ENCODE measurements at regions not wholly inside any gene's neighbourhood (a gene's known extent, or its start where the extent isn't known, plus 50 kb on each side); places are given as distances from the start of the nearest gene placed in this dataset.

DNA sequence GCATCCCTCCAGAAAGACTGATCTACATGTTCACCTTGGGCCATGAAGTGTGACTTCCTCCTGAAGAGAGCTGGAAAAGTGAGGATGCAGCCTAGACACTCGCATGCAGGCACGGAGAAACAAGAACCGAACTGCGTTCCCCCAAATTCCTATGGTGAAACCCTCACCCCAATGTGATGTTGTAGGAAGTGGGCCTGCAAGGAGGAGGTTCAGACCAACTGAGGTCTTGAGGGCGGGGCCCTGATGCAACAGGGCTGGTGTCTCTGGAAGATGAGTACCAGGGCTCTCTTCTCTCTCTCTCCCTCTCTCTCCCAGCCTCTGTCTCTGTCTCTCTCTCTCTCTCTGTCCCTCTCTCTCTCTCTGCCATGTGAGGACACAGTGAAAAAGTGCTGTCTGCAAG lies 501.1 kb downstream of the BRD1 start:
- TF ChIP-seq CTCF (IDR thresholded peaks at IDR 0.05) (no peak), POLR2A (IDR thresholded peaks at IDR 0.05) (no peak)

Measured in esophagus squamous epithelium (tissue), 4 donors.